Erythroblast (primary cell): ENCODE measurements at regions not wholly inside any gene's neighbourhood (a gene's known extent, or its start where the extent isn't known, plus 50 kb on each side); places are given as distances from the start of the nearest gene placed in this dataset.

Source experiments
- GATA1 ChIP-seq: IDR thresholded peaks from 2 replicates; pipeline ENCODE4 v1.6.1; 2011; ENCODE audit warnings: low read depth, mild to moderate bottlenecking, control low read depth, low read length, moderate library complexity
- POLR2A ChIP-seq: IDR thresholded peaks from 2 replicates; pipeline ENCODE4 v1.6.1; 2011; ENCODE audit warnings: mild to moderate bottlenecking, low read length

GRCh38 chrX:104343428-104344129 lies 88.8 kb upstream of the ESX1 start:
- TF ChIP-seq POLR2A (no peak), GATA1 (no peak)
